ENCODE measurements at regions not wholly inside any gene's neighbourhood (a gene's known extent, or its start where the extent isn't known, plus 50 kb on each side); places are given as distances from the start of the nearest gene placed in this dataset.

DNA sequence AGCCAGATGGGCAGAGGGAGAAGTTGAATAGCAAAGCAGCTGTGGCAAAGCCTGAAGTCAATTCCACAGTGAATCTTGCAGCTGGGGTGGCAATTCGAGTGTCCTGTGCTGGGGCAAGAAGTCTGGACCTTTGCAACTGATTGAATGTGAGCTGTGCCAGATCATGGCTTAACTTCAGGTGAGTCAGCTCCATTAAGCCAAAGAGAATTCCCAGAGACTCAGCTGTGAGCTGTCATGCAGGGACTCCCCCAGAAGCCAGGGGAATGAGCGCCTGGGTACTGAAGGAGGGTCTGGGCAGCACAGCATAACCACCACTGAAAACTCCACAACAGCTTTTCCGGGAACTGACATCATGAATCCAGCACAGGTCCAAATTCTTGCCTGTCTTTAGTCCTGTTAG, 153.5 kb upstream of the TRPC7 start:
- Histone ChIP-seq H3K4ac (replicated peaks; ENCODE audit: insufficient read length, low read depth, low read length) (no peak overlapping the region), H3K79me1 (ENCODE audit: low read depth, low read length) (no peaks in the 10 kb centered on the region), H2BK12ac (ENCODE audit: low read depth, low read length) (no peak overlapping the region), H3K14ac (ENCODE audit: insufficient read length) (no peak overlapping the region), H4K5ac (ENCODE audit: insufficient read length, low read depth, low read length) (no peak overlapping the region), H3K56ac (replicated peaks; ENCODE audit: insufficient read length, low read depth, low read length) (no peak overlapping the region), H2BK20ac (ENCODE audit: low read length) (no peak overlapping the region), H3K23me2 (ENCODE audit: low read depth, low read length) (no peaks in the 10 kb centered on the region), H2AK5ac (ENCODE audit: low read depth, low read length) (no peak overlapping the region), H2BK120ac (replicated peaks; ENCODE audit: low read depth, low read length) (no peak overlapping the region), H3K4me1 (replicated peaks in 1 of 4; ENCODE audit: control insufficient read depth in 3 of 4, insufficient read depth in 4 of 4, low read length in 3 of 4) (peaks cover 0 to 4% (median 0%) of the 10 kb centered on the region in 4 experiments; a peak in 1 of 7 replicates), H3K79me2 (ENCODE audit: control insufficient read depth in 1 of 2, insufficient read depth in 2 of 2, low read length in 2 of 2) (no peaks in the 10 kb centered on the region), H2BK5ac (ENCODE audit: low read depth, low read length) (no peak overlapping the region), H4K20me1 (replicated peaks in 1 of 2; ENCODE audit: control insufficient read depth in 1 of 2, insufficient read depth in 2 of 2, low read length in 2 of 2) (no peaks in the 10 kb centered on the region), H3K18ac (ENCODE audit: extremely low read depth, low read length) (no peak overlapping the region), H3K9ac (replicated peaks in 1 of 4; ENCODE audit: extremely low read depth in 1 of 4, low read depth in 3 of 4, low read length in 3 of 4) (no peak overlapping the region), H4K91ac (replicated peaks; ENCODE audit: insufficient read length, low read length) (no peak overlapping the region), H3K9me3 (ENCODE audit: insufficient read depth in 2 of 2, low read depth in 1 of 2, low read length in 1 of 2) (no peaks in the 10 kb centered on the region), H3K27me3 (replicated peaks in 1 of 4; ENCODE audit: control insufficient read depth in 3 of 4, extremely low read depth in 1 of 4, insufficient read depth in 3 of 4, low read length in 3 of 4) (no peaks in the 10 kb centered on the region), H3K4me3 (ENCODE audit: extremely low read depth in 1 of 4, insufficient read depth in 2 of 4, low read depth in 3 of 4, low read length in 4 of 4) (no peak overlapping the region), H2AFZ (ENCODE audit: low read length) (no peak overlapping the region), H3K36me3 (ENCODE audit: control insufficient read depth in 2 of 4, insufficient read depth in 4 of 4, low read length in 3 of 4) (no peaks in the 10 kb centered on the region), H4K8ac (ENCODE audit: extremely low read depth, insufficient read depth, low read length) (no peak overlapping the region), H3K23ac (ENCODE audit: insufficient read length) (no peak overlapping the region), H3K4me2 (ENCODE audit: insufficient read depth in 1 of 2, low read depth in 2 of 2, low read length in 2 of 2) (no peak overlapping the region), H2BK15ac (ENCODE audit: low read length) (no peak overlapping the region), H3K27ac (ENCODE audit: low read depth, low read length) (no peak overlapping the region)
- ChIA-PET CTCF (ENCODE audit: partially characterized antibody) (interaction anchor here (0.9 to 1.2 kb wide), 4 partner anchors 12 to 174 kb away, joined by 3 to 4 read pairs (median 3); no protein-coding TSS in a partner anchor), POLR2A (ENCODE audit: partially characterized antibody) (no interaction called here)
- 89% methylated on average over 3 of the region's 3 CpGs; no CpG with 5 or more reads in 1 of the 2 experiments for WGBS, 2 experiments (ENCODE audit: extremely low coverage in 1 of 2, insufficient coverage in 1 of 2, insufficient read length in 1 of 2, insufficient replicate concordance in 2 of 2, low coverage in 1 of 2, low lambda C conversion rate in 2 of 2, missing lambda C conversion rate in 1 of 2)
- FAIRE-seq, result no peak
- no peak for TF ChIP-seq TEAD4 (IDR thresholded peaks at IDR 0.05; ENCODE audit: low read depth, low read length)
- no peak for TF ChIP-seq CHD2 (IDR thresholded peaks at IDR 0.05; ENCODE audit: low read length)
- no peak for TF ChIP-seq CBX8 (IDR thresholded peaks at IDR 0.05; ENCODE audit: borderline replicate concordance, low read depth, low read length)
- TF ChIP-seq CBX5 (IDR thresholded peaks at IDR 0.05; ENCODE audit: low read depth, low read length), result no peak
- TF ChIP-seq BACH1 (IDR thresholded peaks at IDR 0.05; ENCODE audit: low read length), result no peak
- TF ChIP-seq JUN (IDR thresholded peaks at IDR 0.05; ENCODE audit: low read depth, low read length), result no peak
- no peak for TF ChIP-seq BRCA1 (IDR thresholded peaks at IDR 0.05; ENCODE audit: low read depth, low read length)
- no peak for DNase-seq (ENCODE audit: low read depth in 1 of 2, low spot score in 2 of 2)

Data from H1 (cell line).